ENCODE measurements at regions not wholly inside any gene's neighbourhood (a gene's known extent, or its start where the extent isn't known, plus 50 kb on each side); places are given as distances from the start of the nearest gene placed in this dataset.

DNA sequence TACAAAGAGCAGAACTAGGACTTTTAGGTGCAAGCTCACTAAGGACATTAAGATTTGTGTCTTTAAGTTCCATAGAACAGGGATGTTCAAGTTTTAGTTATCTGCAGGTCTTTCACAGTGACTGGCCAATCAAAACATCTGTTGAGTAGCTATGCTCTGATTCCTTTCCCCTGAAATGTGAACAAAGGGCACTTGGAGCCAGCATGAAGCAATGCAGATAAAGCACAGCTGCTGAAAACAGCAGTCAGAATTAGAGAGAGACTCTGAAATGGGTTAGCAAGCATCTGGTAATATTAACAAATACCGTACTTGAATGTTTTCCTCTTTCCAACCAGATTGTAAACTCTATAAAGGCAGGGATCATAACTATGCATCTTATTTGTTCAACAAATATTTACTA, 276.9 kb downstream of the RAB28 start:
- no peak for TF ChIP-seq POLR2AphosphoS5 (IDR thresholded peaks at IDR 0.05)
- TF ChIP-seq, protein P1, sequence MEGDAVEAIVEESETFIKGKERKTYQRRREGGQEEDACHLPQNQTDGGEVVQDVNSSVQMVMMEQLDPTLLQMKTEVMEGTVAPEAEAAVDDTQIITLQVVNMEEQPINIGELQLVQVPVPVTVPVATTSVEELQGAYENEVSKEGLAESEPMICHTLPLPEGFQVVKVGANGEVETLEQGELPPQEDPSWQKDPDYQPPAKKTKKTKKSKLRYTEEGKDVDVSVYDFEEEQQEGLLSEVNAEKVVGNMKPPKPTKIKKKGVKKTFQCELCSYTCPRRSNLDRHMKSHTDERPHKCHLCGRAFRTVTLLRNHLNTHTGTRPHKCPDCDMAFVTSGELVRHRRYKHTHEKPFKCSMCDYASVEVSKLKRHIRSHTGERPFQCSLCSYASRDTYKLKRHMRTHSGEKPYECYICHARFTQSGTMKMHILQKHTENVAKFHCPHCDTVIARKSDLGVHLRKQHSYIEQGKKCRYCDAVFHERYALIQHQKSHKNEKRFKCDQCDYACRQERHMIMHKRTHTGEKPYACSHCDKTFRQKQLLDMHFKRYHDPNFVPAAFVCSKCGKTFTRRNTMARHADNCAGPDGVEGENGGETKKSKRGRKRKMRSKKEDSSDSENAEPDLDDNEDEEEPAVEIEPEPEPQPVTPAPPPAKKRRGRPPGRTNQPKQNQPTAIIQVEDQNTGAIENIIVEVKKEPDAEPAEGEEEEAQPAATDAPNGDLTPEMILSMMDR (IDR thresholded peaks at IDR 0.05) = no peak
- TF ChIP-seq POLR2A (IDR thresholded peaks at IDR 0.05) = no peak
- no peak for TF ChIP-seq EP300 (IDR thresholded peaks at IDR 0.05; ENCODE audit: low read depth)
- Histone ChIP-seq H3K27me3 (no peaks in the 10 kb centered on the region), H3K4me1 (no peaks in the 10 kb centered on the region), H3K27ac (no peak overlapping the region), H3K9me3 (no peaks in the 10 kb centered on the region), H3K36me3 (no peaks in the 10 kb centered on the region), H3K4me3 (no peak overlapping the region)
- no peak for DNase-seq
- 71 to 72% methylated on average over 1 of the region's 1 CpG for WGBS, 2 donors (ENCODE audit: low coverage in 1 of 2)
- intact Hi-C loops (cut with DNase I; ENCODE audit: low total_unique reads) (no loop called here), in situ Hi-C loops (cut with MboI; ENCODE audit: low pct_ligation_motif_present in 1 of 4, low pct_unique_long_range_greater_than_20kb in 1 of 4, low sequenced_read_pairs in 3 of 4) (no loop called here)

GRCh38 chr4:13203101-13203500, 281.0 kb downstream of the RAB28 start:
- in situ Hi-C loops (cut with MboI; ENCODE audit: low pct_ligation_motif_present in 1 of 4, low pct_unique_long_range_greater_than_20kb in 1 of 4, low sequenced_read_pairs in 3 of 4) = no loop called here
- no peak for DNase-seq
- Histone ChIP-seq H3K36me3 (no peaks in the 10 kb centered on the region), H3K4me1 (no peaks in the 10 kb centered on the region), H3K27ac (no peak overlapping the region), H3K27me3 (no peaks in the 10 kb centered on the region), H3K4me3 (no peak overlapping the region), H3K9me3 (no peaks in the 10 kb centered on the region)
- intact Hi-C loops (cut with DNase I; ENCODE audit: low total_unique reads) = no loop called here
- TF ChIP-seq POLR2A (IDR thresholded peaks at IDR 0.05) = no peak
- TF ChIP-seq, protein P1 (IDR thresholded peaks at IDR 0.05) = no peak
- no peak for TF ChIP-seq POLR2AphosphoS5 (IDR thresholded peaks at IDR 0.05)
- 84 to 86% methylated on average over 1 of the region's 1 CpG for WGBS, 2 donors (ENCODE audit: low coverage in 1 of 2)

- H3K27me3 ChIP-seq = no peaks in the 10 kb centered on the region
- WGBS, 2 donors (ENCODE audit: low coverage in 1 of 2) = 83% methylated on average over 1 of the region's 1 CpG
- H3K4me1 ChIP-seq = no peaks in the 10 kb centered on the region
- DNase-seq = no peak
- TF ChIP-seq, protein P1 (IDR thresholded peaks at IDR 0.05) = no peak
- no peak for TF ChIP-seq EP300 (IDR thresholded peaks at IDR 0.05; ENCODE audit: low read depth)
- no peak for TF ChIP-seq POLR2AphosphoS5 (IDR thresholded peaks at IDR 0.05)
- no peak for TF ChIP-seq POLR2A (IDR thresholded peaks at IDR 0.05)
- no peak overlapping the region for H3K27ac ChIP-seq
- no peak overlapping the region for H3K4me3 ChIP-seq
- H3K36me3 ChIP-seq = no peaks in the 10 kb centered on the region
- H3K9me3 ChIP-seq = no peaks in the 10 kb centered on the region
- in situ Hi-C loops (cut with MboI; ENCODE audit: low pct_ligation_motif_present in 1 of 4, low pct_unique_long_range_greater_than_20kb in 1 of 4, low sequenced_read_pairs in 3 of 4) (no loop called here), intact Hi-C loops (cut with DNase I; ENCODE audit: low total_unique reads) (no loop called here)
Observed at GRCh38 chr4:13202701-13203100, 281.4 kb downstream of the RAB28 start.

DNA sequence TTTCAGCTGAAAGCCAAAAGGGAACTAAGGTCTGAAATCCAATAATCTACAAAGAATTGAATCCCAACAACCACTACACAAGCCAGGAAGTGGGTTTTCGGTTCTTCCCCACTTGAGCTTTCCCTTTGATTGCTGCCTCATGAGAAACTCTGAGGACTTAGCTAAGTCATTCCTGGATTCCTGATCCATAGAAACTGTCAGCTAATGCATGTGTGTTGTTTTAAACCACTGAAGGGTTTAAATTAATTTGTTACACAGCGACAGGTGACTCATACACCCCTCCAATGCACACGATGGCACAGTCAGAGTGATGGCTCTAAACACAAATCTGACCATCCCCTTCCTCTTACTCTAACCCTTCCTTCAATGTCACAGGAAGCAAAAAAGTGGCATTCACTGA, 282.9 kb downstream of the RAB28 start:
- Histone ChIP-seq H3K4me3 (no peak overlapping the region), H3K27me3 (no peaks in the 10 kb centered on the region), H3K27ac (no peak overlapping the region), H3K9me3 (no peaks in the 10 kb centered on the region), H3K4me1 (no peaks in the 10 kb centered on the region), H3K36me3 (no peaks in the 10 kb centered on the region)
- intact Hi-C loops (cut with DNase I; ENCODE audit: low total_unique reads) = no loop called here
- in situ Hi-C loops (cut with MboI; ENCODE audit: low pct_ligation_motif_present in 1 of 4, low pct_unique_long_range_greater_than_20kb in 1 of 4, low sequenced_read_pairs in 3 of 4) = no loop called here
- DNase-seq = no peak
- TF ChIP-seq POLR2AphosphoS5 (IDR thresholded peaks at IDR 0.05) (no peak), POLR2A (IDR thresholded peaks at IDR 0.05) (no peak), EP300 (IDR thresholded peaks at IDR 0.05; ENCODE audit: low read depth) (no peak)
- TF ChIP-seq, protein P1 (IDR thresholded peaks at IDR 0.05) = no peak
- WGBS, 2 donors (ENCODE audit: low coverage in 1 of 2) = 87% methylated on average over 3 of the region's 3 CpGs; no CpG with 5 or more reads in 1 of the 2 donors

All from transverse colon (tissue), 4 donors.